SK-MEL-5 (cell line): ENCODE measurements at regions not wholly inside any gene's neighbourhood (a gene's known extent, or its start where the extent isn't known, plus 50 kb on each side); places are given as distances from the start of the nearest gene placed in this dataset.
"Not testable (repeated sequence)": the region's sequence is repeated elsewhere in the genome, so short reads cannot be mapped to it uniquely, and the experiment has no call there.

Experiments
- DNase-seq: peaks from one replicate; pipeline ENCODE4 v3.0.0-alpha.2; 2016; ENCODE audit warnings: low read depth, low spot score
- in situ Hi-C: cut with HindIII; loops from 2 replicates; pipeline ENCODE4 v1.10.0; 2016; ENCODE audit warnings: low sequenced_read_pairs, high pct_unique_total_duplicates, low pct_unique_long_range_greater_than_20kb

GRCh38 chr1:38648417-38648816, 211.2 kb downstream of the RRAGC start:
- no peak for DNase-seq
- in situ Hi-C loops = no loop called here

GRCh38 chr1:38647341-38647740, 212.2 kb downstream of the RRAGC start:
- in situ Hi-C loops = not testable (repeated sequence)

GRCh38 chr1:38644092-38644491, 215.5 kb downstream of the RRAGC start:
- in situ Hi-C loops = no loop called here
- DNase-seq = no peak

More at GRCh38 chr1:38647341-38647740, 212.2 kb downstream of the RRAGC start:
- DNase-seq = not testable (repeated sequence)

GRCh38 chr1:38641661-38642060, 217.9 kb downstream of the RRAGC start:
- in situ Hi-C loops = no loop called here
- DNase-seq = no peak

- DNase-seq = no peak
- in situ Hi-C loops = no loop called here
These were observed 219.2 kb downstream of the RRAGC start for GRCh38 chr1:38640371-38640770.

- in situ Hi-C loops = no loop called here
- DNase-seq = no peak
These were observed 231.3 kb downstream of the RRAGC start for GRCh38 chr1:38628241-38628640.

- no peak for DNase-seq
- in situ Hi-C loops = no loop called here
These were observed 233.6 kb downstream of the RRAGC start for GRCh38 chr1:38625939-38626338.

- in situ Hi-C loops = no loop called here
- no peak for DNase-seq
These were observed 235.1 kb downstream of the RRAGC start for GRCh38 chr1:38624336-38625039.

GRCh38 chr1:38623529-38623928, 236.0 kb downstream of the RRAGC start:
- no peak for DNase-seq
- in situ Hi-C loops = no loop called here

- in situ Hi-C loops = no loop called here
- no peak for DNase-seq
These were observed 237.4 kb downstream of the RRAGC start for GRCh38 chr1:38622197-38622596.

GRCh38 chr1:38616846-38617245, 242.7 kb downstream of the RRAGC start:
- in situ Hi-C loops = no loop called here
- no peak for DNase-seq

GRCh38 chr1:38615680-38616079, 243.9 kb downstream of the RRAGC start:
- in situ Hi-C loops = no loop called here
- no peak for DNase-seq

GRCh38 chr1:38614861-38615260, 244.7 kb downstream of the RRAGC start:
- DNase-seq = no peak
- in situ Hi-C loops = no loop called here

- in situ Hi-C loops = no loop called here
- DNase-seq = no peak
These were observed 245.6 kb downstream of the RRAGC start for GRCh38 chr1:38613996-38614395.

GRCh38 chr1:38612951-38613350, 246.6 kb downstream of the RRAGC start:
- in situ Hi-C loops = no loop called here
- no peak for DNase-seq

- in situ Hi-C loops = no loop called here
- no peak for DNase-seq
These were observed 247.8 kb downstream of the RRAGC start for GRCh38 chr1:38611664-38612211.

GRCh38 chr1:38609166-38610025, 250.2 kb downstream of the RRAGC start:
- in situ Hi-C loops = no loop called here

GRCh38 chr1:38608202-38608864, 251.2 kb downstream of the RRAGC start:
- DNase-seq = peak; percentile 45
- in situ Hi-C loops = no loop called here

More at GRCh38 chr1:38609166-38610025, 250.2 kb downstream of the RRAGC start:
- no peak for DNase-seq
